Smooth muscle cell (in vitro differentiated cells): ENCODE measurements at regions not wholly inside any gene's neighbourhood (a gene's known extent, or its start where the extent isn't known, plus 50 kb on each side); places are given as distances from the start of the nearest gene placed in this dataset.

ENCODE experiments used
- DNase-seq: peaks from one replicate; lab custom pipeline; 2025; ENCODE audit not compliant: unreplicated experiment; lab: John Stamatoyannopoulos, UW
- H2AFZ ChIP-seq: fragments of 200-600 bp; sonication (generic); 2 replicates; pipeline ENCODE4 v1.6.0; 2016; ENCODE audit warnings: antibody characterized with exemption, low read depth, mild to moderate bottlenecking
- H3F3A ChIP-seq: fragments of 200-600 bp; sonication (generic); 2 replicates; pipeline ENCODE4 v1.6.0; 2017; ENCODE audit warnings: antibody characterized with exemption, low read depth
- H3K27ac ChIP-seq: fragments of 200-600 bp; sonication (generic); 2 replicates; pipeline ENCODE4 v1.5.1; 2016; ENCODE audit warnings: low read depth, mild to moderate bottlenecking
- H3K27me3 ChIP-seq: fragments of 200-600 bp; sonication (generic); 2 replicates; pipeline ENCODE4 v1.6.1; 2016; ENCODE audit warnings: low read depth, mild to moderate bottlenecking
- H3K36me3 ChIP-seq: fragments of 200-600 bp; sonication (generic); 2 replicates; pipeline ENCODE4 v1.5.1; 2016; ENCODE audit warnings: low read depth
- H3K4me1 ChIP-seq: fragments of 200-600 bp; sonication (generic); 2 replicates; pipeline ENCODE4 v1.5.1; 2016; ENCODE audit warnings: low read depth
- H3K4me2 ChIP-seq: fragments of 200-600 bp; sonication (generic); 2 replicates; pipeline ENCODE4 v1.6.0; 2016; ENCODE audit warnings: mild to moderate bottlenecking
- H3K4me3 ChIP-seq: fragments of 200-600 bp; sonication (generic); 2 replicates; pipeline ENCODE4 v1.5.1; 2016; ENCODE audit warnings: mild to moderate bottlenecking
- H3K79me2 ChIP-seq: fragments of 200-600 bp; sonication (generic); 2 replicates; pipeline ENCODE4 v1.6.0; 2016; ENCODE audit warnings: low read depth, mild to moderate bottlenecking
- H3K9ac ChIP-seq: fragments of 200-600 bp; sonication (generic); 2 replicates; pipeline ENCODE4 v1.6.0; 2016; ENCODE audit warnings: low read depth
- H3K9me3 ChIP-seq: fragments of 200-600 bp; sonication (generic); replicated peaks from 2 replicates; pipeline ENCODE4 v1.5.1; 2016; ENCODE audit warnings: low read depth
- H4K20me1 ChIP-seq: fragments of 200-600 bp; sonication (generic); 2 replicates; pipeline ENCODE4 v1.6.0; 2016; ENCODE audit warnings: low read depth
- WGBS: methylation state at CpG from one replicate; pipeline ENCODE4 v1.1.7; 2016; ENCODE audit warnings: low lambda C conversion rate; 5-methylcytosine and 5-hydroxymethylcytosine counted together
- TF ChIP-seq, protein P1 (sequence below): fragments of 200-600 bp; sonication (generic); IDR thresholded peaks from 2 replicates; pipeline ENCODE4 v1.5.1; 2017; ENCODE audit warnings: borderline replicate concordance, mild to moderate bottlenecking, antibody characterized with exemption; ENCODE audit not compliant: insufficient read depth, poor library complexity, severe bottlenecking

DNA sequence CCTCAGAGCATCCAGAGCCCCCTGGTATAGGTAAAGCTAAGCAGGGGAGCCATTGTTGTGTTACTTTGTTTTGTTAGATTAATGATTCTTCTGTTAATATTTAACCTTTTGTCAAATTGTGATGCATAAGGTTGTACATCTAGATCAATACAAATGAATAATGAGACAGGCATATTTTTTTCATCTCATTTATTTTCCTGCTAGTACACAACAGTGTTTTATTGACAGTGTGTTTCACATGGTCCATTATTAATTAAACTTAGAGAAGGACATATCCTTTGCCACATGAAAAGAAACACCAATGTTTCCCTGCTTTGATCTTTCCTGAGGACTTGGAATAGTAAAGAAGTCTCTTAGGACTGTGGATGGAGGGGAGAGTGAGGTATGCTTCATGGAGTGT, 543.6 kb upstream of the CFAP20DC start:
- Histone ChIP-seq H2AFZ (no peak overlapping the region), H4K20me1 (no peaks in the 10 kb centered on the region), H3K4me3 (no peak overlapping the region), H3F3A (no peaks in the 10 kb centered on the region), H3K4me1 (no peaks in the 10 kb centered on the region), H3K79me2 (no peaks in the 10 kb centered on the region), H3K4me2 (no peak overlapping the region), H3K9me3 (peaks cover under 1% of the 10 kb centered on the region), H3K36me3 (no peaks in the 10 kb centered on the region), H3K9ac (no peak overlapping the region), H3K27ac (no peak overlapping the region), H3K27me3 (no peaks in the 10 kb centered on the region)
- TF ChIP-seq, protein P1, sequence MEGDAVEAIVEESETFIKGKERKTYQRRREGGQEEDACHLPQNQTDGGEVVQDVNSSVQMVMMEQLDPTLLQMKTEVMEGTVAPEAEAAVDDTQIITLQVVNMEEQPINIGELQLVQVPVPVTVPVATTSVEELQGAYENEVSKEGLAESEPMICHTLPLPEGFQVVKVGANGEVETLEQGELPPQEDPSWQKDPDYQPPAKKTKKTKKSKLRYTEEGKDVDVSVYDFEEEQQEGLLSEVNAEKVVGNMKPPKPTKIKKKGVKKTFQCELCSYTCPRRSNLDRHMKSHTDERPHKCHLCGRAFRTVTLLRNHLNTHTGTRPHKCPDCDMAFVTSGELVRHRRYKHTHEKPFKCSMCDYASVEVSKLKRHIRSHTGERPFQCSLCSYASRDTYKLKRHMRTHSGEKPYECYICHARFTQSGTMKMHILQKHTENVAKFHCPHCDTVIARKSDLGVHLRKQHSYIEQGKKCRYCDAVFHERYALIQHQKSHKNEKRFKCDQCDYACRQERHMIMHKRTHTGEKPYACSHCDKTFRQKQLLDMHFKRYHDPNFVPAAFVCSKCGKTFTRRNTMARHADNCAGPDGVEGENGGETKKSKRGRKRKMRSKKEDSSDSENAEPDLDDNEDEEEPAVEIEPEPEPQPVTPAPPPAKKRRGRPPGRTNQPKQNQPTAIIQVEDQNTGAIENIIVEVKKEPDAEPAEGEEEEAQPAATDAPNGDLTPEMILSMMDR, result no peak
- no peak for DNase-seq

DNA sequence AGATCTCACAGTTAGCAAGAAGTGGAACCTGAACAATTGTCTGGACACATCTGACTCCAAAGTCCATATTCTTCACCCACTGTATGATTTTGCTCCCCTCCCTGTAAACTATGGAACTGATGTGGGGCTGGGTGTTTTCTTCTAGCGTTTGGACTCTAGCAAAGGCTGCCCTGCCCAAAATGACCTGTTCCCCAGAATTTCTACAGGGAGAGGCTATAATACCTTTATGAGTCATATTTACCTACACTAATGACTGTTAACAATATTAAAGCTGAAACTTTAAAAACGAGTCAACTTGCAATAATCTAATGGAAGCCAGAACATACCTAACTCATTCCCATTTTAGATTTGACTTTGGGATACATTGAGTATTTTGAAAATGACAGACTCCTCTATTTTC, 531.2 kb upstream of the CFAP20DC start:
- Histone ChIP-seq H3K9me3 (peaks cover under 1% of the 10 kb centered on the region), H3K36me3 (no peaks in the 10 kb centered on the region), H3K27ac (no peak overlapping the region), H3K79me2 (no peaks in the 10 kb centered on the region), H2AFZ (no peak overlapping the region), H3K4me3 (no peak overlapping the region), H3K27me3 (no peaks in the 10 kb centered on the region), H4K20me1 (no peaks in the 10 kb centered on the region), H3K4me1 (no peaks in the 10 kb centered on the region), H3K9ac (no peak overlapping the region), H3K4me2 (no peak overlapping the region), H3F3A (no peaks in the 10 kb centered on the region)
- WGBS, result 83% methylated on average over 2 of the region's 2 CpGs
- TF ChIP-seq, protein P1, result no peak
- DNase-seq, result no peak

DNA sequence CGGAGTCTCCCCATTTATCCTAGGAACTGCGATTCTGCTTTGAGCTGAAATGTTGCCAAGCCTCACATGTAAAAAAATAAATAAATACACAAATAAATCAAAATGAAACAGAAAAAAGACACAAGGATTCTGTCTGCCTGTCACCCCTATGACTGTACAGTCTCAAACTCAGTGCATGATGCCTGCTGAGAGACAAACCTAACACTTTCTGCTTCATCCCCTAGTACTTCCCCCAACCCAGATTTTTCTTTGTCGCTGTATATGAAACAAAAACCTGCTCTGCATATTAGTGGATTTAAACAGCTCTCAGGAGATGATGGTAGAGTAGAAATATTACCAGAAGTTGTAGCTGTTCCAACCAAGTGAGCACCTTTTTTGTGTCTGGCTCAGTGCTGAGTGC, 530.7 kb upstream of the CFAP20DC start:
- no peak overlapping the region for H2AFZ ChIP-seq
- WGBS, result 97% methylated on average over 3 of the region's 3 CpGs
- H3K27me3 ChIP-seq, result no peaks in the 10 kb centered on the region
- no peak overlapping the region for H3K4me2 ChIP-seq
- H3F3A ChIP-seq, result no peaks in the 10 kb centered on the region
- DNase-seq, result no peak
- H3K27ac ChIP-seq, result no peak overlapping the region
- H3K9ac ChIP-seq, result no peak overlapping the region
- no peak overlapping the region for H3K4me3 ChIP-seq
- TF ChIP-seq, protein P1, result no peak
- no peaks in the 10 kb centered on the region for H3K9me3 ChIP-seq
- H3K4me1 ChIP-seq, result no peaks in the 10 kb centered on the region
- no peaks in the 10 kb centered on the region for H3K36me3 ChIP-seq
- no peaks in the 10 kb centered on the region for H3K79me2 ChIP-seq
- no peaks in the 10 kb centered on the region for H4K20me1 ChIP-seq

DNA sequence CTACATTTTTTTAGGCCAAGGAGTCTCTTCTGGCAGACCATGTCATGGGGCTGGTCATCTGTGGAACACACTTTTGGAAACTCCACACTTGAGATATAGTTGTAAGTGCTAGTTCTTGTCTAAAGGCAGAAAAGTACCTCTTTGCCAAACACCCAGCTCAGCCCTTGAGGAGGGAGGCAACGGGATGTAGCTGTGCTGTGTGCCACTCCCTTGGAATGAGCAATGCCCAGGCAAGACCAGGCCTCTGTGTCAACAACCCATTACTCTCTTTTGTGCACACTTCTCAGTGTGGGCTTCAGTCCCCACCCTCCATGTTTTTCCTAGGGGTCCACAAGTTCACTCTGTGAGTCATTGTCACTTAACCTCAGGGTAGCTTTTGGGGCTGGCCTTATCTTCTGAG, 528.3 kb upstream of the CFAP20DC start:
- H3K27ac ChIP-seq, result no peak overlapping the region
- no peaks in the 10 kb centered on the region for H3K27me3 ChIP-seq
- 100% methylated on average over 1 of the region's 1 CpG for WGBS
- H3K36me3 ChIP-seq, result no peaks in the 10 kb centered on the region
- no peak overlapping the region for H3K9ac ChIP-seq
- no peak overlapping the region for H2AFZ ChIP-seq
- no peaks in the 10 kb centered on the region for H3K79me2 ChIP-seq
- no peaks in the 10 kb centered on the region for H3K4me1 ChIP-seq
- H3K4me2 ChIP-seq, result no peak overlapping the region
- no peak overlapping the region for H3K4me3 ChIP-seq
- no peaks in the 10 kb centered on the region for H3F3A ChIP-seq
- no peaks in the 10 kb centered on the region for H4K20me1 ChIP-seq
- no peaks in the 10 kb centered on the region for H3K9me3 ChIP-seq
- DNase-seq, result no peak
- TF ChIP-seq, protein P1, result no peak
